Ecto neural progenitor cell (in vitro differentiated cells): ENCODE measurements at regions not wholly inside any gene's neighbourhood (a gene's known extent, or its start where the extent isn't known, plus 50 kb on each side); places are given as distances from the start of the nearest gene placed in this dataset.

Experiments
- DNase-seq: peaks from one replicate; pipeline ENCODE4 v3.0.0-alpha.2; 2018; ENCODE audit warnings: low spot score

DNA sequence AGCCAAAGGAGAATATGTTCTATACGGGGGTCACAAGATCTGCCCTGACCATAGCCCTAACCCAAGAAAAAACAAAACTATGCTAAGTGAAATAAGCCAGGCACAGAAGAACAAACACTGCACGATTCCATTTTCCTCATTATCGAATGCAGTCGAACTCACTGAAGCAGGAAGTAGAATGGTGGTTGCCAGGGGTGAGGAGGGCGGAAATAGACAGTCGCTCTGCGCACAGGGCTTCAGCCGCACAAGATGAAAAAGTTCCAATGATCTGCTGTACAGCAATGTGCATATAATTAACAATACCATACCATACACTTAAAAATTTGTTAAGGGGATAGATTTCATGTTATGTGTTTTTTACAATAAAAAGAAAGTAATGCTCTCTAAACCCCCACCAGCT lies 257.7 kb downstream of the TXNL1 start:
- DNase-seq, result no peak

DNA sequence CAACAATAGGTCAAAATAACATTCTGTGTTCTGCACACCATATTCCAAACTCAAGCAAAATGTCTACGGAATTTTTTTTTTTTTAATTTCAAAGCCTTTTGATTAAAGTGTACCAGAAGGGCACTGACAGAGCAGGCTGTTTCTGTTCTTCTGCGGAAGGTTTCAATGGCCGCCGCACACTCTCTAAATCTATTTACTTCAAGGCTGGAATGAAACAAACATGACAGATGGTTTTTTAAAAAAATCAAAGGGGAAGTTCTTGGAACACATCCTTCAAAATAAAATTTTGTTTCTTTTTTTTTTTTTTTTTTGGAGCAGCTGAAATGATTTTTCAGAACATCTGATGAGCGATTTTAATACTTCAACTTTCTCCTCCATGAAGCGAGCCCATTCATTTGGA lies 259.1 kb downstream of the TXNL1 start:
- DNase-seq, result no peak

DNA sequence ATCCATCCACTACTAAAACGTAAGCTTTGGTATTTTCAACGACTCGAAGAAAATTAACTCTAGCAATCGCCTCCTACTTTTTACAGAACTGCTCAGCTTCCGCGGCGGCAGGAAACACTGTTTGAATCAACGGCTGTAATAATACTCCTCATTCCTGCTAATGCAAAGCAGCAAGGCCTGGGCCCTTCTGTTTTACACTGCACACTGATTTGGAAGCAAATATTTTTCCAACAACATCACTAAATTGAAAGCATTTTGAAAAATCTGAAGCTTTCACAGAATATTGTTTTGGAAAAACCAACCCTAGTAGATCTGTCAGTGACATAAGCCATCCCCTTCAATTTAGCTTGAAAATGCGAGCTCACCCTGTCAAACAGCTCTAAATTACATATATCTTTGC lies 261.2 kb downstream of the TXNL1 start:
- no peak for DNase-seq

DNA sequence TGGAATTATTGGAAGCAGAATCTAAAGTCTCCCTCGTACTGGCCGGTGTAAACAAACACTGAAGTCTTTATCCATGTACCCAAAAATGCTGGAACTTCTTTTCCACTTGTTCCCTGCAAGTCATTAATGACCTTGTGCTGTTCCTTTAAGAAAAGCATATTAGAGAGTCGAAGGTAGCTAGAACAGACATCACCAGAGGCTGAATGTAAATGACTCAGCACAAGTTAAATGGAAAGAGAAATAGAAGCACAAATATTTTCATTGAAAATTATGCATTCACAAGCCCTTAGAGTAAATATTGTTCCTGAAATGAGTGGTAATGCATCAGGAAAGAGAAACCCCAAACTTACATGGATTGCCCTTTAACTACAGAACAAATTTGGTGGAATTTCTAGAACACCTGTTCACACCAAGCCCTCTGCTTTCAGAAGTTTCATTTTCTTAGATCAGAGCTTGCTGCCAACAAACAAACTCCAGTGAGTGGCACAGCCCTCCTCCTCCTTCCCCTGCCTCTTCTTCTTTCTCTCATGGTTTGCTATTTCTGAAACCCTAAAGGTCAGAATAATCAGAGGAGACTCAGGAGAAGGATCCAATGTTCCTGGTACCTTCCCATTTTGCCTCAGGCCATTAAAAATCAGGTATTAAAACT lies 264.3 kb downstream of the TXNL1 start:
- no peak for DNase-seq

DNA sequence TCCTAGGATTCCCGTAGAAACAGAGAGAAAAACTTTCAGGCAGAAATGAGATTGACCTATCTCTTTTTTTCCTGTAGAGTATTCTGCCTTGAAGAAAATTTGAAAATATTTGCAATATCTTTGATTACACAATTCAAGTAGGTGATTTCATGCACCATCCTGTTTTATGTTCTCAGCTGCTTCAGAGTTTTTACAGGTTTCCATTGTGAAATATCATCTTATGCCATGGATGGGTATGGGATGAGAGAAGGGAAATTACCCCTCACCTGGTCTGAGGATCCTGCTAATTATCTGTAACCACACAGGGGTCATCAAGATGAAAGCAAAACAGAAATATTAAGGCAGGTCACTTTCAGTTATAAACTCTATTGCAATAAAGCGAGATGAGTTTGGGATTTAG lies 264.8 kb downstream of the TXNL1 start:
- DNase-seq, result no peak

DNA sequence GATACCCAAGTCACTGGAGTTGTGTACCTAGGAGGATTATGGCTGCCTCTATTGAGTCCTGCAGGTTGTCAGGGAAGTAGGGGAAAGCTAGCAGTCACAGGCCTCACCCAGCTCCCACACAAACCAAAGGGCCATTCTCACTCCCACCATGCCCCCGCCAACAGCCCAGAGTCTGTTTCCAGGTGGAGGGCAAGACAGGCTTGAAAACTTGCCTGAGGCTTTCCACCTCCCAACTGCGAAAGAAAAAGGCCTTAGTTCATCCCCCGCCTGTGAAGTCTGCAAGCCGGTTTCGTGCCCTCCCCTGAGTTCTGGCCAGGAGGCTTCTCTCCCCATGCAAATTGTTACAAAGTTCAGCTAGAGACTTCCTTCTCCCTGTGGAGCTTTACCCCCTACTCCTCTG lies 270.3 kb downstream of the TXNL1 start:
- no peak for DNase-seq

DNA sequence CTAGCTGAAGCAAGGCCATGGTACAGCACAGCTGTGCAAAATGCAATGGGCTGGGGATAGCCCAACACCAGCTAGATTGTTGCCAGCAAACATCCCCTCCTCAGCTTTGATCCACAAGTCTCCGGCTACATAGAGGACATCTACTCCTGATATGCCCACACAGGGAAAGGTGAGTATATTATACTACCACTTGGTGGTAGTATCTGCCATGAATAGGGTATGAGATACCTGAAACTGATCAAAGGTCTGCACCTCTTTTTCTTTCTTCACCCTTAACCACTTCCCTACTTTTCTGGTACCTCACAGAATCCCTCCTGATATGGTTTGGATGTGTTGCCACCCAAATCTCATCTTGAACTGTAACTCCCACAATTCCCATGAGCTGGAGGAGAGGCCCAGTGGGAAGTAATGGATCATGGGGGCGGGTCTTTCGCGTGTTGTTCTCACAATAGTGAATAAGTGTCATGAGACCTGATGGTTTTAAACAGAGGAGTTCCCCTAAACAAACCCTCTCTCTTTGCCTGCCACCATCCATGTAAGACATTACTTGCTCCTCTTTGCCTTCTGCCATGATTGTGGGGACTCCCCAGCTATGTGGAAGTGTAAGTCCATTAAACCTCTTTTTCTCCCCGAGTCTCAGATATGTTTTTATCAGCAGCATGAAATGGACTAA lies 279.6 kb downstream of the TXNL1 start:
- DNase-seq, result no peak

DNA sequence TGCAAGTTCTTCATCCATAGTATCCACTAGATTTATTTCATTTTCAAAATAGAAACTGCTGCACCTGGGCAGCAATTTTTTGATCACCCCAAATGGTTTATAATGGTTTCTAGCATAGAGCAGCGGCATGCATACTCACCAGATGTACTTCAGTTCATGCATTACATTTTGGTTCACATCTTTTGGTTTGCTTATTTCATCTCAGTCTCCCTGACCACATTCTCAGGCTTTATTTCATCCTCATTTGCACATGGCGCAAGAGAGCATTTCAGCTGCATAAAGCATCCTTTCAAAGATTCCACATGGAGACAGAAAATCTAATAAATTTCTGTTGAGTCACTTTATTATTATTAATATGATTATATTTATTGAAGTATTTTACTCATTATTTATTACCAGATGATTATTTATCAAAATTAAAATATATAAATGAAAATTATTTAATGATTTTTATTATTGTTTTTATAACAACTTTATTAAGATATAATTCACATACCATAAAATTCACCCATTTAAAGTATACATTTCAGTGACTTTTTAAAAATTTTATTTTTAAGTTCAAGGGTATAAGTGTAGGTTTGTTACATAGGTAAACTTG lies 284.6 kb downstream of the TXNL1 start:
- DNase-seq, result no peak

DNA sequence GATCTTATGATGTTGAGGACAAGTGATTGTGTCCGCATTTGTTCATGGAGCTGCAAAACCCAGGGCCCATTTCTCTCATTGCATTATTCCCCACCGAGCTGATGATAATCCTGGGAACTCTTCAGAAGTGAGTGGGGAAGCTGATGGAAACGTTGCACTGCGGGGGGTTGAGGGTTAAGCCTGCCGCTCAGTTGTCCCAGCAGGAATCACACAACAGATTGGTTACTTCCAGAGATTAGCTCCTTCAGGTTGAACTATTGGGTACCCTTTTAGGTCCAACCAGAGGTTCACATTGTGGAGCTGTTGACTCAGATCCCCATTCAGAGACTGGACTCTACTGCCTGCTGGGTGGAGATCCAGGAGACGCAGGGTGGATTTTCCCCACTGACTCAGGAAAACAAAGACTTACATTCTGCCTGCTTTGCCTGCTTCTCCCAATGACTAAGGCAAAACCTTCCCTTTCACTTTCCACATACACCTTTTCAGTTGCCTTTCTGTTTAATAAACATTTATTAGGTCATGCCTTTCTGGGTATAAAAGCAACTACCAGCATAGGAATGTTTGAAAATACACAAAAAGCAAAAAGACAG lies 286.4 kb downstream of the TXNL1 start:
- peak; percentile 52 for DNase-seq

DNA sequence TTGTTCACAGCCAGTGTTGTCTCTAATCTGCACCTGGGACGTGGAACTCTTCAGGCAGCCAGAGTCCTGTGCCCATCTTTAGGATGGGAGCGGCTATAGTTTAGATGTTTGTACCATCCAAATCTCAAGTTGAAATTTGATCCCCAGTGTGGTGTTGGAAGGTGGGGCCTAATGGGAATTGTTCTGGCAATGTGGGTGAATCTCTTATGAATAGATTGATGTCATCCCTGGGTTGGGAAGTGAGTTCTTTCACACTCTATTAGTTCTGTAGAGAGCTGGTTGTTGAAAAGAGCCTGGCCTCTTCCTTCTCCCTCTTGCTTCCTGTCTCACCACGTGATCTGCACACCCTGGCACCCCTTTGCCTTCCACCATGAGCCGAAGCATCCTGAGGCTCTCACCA lies 300.9 kb downstream of the TXNL1 start:
- no peak for DNase-seq

DNA sequence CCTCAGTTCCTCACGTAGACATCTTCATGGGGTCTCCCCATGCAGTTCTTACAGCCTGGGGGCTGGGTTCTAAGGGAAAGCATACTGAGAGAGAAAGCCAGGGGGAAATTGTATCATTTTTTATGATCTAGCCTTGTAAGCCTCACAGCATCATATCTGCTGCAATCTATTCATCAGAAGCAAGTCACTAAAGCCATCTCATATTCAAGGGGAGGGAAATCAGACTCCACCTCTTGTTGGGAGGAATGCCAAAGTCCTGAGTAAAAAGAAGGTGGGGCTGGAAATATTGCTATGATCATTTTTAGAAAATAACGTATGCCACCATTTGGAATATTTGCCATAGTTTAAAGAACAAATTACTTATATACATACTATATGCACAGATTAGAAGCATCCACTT lies 304.6 kb downstream of the TXNL1 start:
- DNase-seq, result no peak

DNA sequence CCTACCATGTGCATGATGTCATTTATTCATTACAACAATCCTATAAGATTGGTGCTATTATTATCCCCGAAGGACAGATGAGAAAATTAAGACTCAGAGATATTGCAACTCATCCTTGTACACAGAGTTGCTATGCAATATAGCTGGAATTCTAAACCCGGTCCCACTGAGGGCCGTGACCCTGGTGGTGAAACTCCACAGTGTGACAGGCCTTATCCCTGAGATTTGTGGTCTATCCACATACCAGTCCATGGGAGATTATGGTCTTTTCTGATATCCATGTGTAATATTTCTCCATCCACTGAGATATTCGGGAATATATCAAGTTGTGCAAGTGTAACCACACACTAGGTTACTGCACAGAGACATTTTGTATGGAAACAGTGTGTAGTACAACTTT lies 305.2 kb downstream of the TXNL1 start:
- DNase-seq, result no peak

DNA sequence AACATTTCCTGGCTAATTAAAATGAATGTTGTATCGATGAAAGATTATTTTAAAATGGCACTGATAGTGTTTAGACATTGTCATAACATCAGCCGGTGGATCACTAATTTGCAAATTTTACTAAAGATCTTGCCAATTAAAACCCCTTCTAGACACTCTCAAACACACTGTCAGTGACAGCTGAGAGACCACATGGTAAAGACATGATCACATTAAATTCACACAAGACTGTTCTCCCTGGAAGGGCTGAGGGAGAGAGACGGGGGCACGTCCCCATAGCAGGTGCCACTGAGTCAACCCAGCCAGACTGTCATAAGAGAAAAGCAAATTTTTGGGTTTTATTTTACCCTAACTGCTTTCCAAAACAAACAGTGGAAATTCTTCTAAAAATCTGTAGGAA lies 306.0 kb downstream of the TXNL1 start:
- DNase-seq, result no peak

DNA sequence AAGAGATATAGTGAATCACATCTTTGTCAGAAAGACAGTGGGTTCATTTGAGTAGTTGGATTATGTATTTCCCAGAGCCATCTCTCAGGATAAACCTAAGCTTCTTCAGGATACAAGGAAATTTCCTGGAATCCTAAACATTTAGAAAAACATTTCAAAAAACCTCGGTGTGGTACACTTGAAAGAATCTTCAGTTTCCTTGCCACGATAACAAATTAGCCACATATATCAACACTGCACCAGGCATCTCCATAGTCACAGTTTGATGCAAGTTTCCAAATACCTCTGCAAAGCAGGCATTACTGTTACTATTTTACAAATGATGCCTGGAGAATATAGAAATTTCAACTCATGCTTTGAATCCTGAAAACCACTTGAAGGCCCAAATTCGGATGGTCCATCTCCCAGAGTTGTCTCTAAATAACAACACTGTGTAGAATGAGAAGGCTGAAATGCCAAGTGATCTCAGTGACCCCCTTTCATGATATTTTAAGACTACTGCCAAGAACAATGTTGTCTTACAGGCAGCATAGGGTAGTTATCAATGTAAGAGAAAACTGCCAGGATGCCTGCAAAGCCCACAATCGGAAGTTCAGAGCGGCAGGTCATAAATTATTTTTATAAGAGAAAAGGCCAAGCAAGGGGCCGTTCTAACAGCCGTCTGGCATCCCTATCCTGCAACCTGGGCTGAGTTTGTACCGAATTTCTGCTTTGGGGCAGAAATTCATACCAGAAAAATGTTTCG lies 307.9 kb downstream of the TXNL1 start:
- no peak for DNase-seq

DNA sequence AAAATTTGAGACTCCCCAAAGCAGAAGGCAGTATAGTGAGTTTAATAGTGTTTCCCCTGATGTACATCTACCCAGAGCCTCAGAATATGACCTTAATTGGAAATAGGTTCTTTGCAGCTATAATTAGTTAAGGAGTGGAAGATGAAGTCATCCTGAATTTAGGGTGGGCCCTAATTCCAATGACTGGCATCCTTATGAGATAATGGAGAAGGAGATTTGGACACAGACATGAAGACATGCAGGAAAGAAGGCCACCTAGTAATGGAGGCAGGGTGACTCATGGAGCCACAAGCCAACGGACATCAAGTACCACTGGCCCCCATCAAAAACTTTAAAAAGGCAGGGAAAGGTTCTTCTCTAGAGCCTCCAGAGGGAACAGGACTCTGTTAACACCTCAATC lies 308.9 kb downstream of the TXNL1 start:
- no peak for DNase-seq

DNA sequence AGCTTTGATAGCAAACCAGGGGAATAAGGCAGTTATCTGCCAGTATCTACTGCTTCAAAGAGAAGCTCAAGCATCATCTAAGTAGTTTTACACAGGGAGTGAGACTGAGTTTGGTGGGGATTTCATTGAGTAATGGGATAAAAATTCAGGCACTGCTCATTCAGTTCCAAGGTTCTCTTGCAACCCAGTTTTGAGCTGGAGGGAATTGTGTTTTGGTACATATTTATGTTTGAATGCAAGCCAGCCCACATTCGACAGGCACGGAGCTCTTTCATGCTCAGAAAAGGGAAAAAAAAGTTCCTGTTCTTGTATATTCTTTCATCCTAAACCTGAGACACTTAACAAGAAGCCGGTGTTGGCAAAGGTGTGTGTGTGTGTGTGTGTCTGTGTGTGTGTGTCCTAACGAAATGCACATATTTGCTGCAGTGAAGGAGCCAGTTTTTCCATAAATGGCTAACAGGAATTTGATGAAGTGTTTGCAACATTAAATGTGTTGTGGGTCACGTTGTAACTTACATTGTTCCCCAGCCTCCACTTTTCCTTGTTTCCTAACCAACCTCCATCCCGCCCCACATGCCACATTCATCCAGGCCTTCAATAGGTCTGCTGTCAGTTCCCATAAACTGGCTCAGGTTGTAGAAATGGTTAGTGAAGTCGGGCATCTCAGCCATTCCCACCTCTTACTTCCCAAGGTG lies 311.1 kb downstream of the TXNL1 start:
- no peak for DNase-seq

DNA sequence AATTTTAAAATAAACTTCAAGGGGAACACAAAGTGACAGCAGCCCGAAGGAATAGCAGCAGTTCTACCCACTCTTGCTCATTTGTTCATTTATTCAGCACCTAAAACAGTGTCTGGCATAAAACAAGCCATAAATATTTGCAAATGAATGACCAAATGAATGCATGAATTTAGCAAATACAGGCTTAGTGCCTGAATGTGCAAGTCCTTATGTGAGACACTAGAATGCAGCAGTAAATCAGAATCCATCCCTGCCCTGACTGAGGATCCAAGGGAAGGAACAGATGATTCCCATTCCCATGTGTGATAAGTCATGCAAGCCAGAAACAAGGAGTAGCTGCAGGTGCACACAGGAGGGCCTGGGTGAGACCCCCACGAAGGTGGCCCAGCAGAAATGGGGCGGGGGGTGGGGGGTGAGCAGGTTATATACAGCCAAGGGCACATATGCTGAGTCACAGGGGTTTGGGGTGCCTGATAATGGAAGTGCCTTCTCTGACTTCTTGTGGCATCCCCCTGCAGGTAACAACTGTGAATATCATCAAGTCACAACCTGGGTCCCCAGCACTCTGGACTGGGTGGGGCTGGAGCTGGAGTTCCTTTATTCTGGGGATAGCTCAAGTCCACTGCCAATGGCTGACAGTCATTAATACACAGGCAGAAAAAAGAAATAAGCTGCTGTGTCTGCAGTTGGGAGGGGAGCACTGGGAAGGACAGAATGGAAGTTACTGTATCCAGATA lies 311.9 kb downstream of the TXNL1 start:
- DNase-seq, result no peak

DNA sequence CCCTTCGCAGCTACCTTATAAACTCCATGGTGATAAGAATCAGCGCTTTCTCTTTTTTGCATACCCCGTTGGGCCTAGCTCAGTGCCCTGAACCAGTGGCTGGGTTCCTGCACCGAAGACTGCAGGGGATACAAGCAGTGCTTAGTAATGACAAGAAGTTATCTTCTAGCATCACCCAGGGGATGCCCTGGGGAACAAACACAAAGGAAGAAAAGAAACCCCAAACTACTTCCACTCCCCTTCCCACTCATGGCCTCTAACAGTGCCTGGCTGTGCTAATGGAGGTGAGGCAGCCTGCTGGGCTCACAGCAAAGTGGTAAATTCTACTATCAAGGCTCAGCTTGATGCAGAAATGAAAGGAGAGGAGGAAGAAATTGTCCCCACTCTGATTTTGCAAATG lies 314.7 kb downstream of the TXNL1 start:
- peak; percentile 36 for DNase-seq

DNA sequence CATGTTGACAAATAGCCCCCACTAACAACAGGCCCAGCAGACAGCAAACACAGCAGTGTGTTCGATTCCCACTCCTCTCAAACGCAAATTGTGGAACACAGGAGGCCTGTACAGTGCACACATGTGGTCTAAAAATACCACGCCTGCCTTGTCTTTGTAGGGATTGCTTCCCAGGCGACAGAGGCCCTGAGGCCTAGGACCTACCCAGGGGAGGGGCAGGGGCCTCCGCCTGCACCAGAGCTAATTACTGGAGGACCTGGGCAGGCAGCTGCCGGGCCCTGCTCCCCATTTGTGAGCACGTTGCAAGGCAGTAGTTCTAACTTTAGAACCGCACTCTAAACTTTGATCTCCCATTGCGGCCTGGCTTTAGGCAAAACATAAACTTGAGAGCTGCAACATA lies 316.0 kb downstream of the TXNL1 start:
- peak; percentile 63 for DNase-seq

DNA sequence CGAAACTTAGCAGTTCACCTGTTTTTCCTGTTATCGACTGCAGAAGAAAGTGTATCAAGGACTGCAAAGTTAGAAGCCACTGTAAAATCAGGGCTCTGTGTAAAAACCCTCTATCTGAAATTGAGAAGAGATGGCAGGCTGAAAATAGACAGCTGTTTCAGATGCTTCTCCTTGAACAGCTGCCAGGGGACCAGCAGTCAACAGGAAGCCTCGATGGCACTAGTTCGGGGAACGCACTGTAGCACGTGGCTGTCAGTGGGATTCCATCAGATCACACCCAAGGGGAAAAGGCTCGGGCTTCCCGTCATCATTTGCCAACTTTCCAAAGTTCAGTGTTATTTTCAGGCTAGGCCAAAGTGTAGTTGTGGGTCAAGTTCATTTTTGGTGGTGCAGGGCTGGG lies 316.9 kb downstream of the TXNL1 start:
- DNase-seq, result peak; percentile 28

DNA sequence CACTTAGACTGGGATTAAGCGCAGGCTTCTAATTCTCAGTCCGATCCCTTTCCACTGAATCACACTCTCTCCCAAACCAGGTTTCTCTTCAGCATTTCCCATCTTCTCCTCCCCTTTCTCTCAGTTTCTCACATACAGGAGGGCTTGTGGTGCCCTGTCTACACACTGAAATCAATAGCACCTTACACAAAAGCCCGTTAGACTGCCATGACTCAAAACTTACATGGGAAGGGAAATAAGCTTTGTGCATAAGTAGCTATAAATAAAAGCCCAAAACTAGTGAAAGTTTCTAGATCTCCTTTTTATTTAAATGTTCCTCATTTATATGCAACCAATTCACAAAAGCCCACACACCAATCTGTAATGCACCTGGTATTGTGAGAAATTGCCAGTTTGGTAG lies 318.4 kb downstream of the TXNL1 start:
- no peak for DNase-seq
